ENCODE measurements at regions not wholly inside any gene's neighbourhood (a gene's known extent, or its start where the extent isn't known, plus 50 kb on each side); places are given as distances from the start of the nearest gene placed in this dataset.

DNA sequence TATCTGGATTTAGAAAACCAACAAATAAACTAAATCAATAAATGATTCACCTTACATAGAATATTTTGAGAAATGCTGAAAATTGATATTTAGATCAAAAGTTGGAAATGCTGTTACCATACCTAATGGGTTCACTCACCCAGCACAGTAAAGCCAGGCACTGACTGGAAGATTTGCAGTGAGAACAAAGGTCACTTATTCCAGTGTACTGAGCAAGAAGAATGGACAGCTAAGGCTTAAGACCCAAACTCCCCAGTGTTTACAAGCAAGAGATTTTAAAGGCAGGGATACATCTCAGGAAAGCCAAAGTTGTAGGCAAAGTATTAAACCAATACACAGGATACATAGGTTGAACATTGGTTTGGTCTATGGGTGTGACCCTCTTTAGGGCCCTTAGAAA lies 523.9 kb upstream of the PCDH9 start:
- TF ChIP-seq, protein P1, sequence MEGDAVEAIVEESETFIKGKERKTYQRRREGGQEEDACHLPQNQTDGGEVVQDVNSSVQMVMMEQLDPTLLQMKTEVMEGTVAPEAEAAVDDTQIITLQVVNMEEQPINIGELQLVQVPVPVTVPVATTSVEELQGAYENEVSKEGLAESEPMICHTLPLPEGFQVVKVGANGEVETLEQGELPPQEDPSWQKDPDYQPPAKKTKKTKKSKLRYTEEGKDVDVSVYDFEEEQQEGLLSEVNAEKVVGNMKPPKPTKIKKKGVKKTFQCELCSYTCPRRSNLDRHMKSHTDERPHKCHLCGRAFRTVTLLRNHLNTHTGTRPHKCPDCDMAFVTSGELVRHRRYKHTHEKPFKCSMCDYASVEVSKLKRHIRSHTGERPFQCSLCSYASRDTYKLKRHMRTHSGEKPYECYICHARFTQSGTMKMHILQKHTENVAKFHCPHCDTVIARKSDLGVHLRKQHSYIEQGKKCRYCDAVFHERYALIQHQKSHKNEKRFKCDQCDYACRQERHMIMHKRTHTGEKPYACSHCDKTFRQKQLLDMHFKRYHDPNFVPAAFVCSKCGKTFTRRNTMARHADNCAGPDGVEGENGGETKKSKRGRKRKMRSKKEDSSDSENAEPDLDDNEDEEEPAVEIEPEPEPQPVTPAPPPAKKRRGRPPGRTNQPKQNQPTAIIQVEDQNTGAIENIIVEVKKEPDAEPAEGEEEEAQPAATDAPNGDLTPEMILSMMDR (IDR thresholded peaks at IDR 0.05; ENCODE audit: insufficient read depth, low read length) = no peak
- TF ChIP-seq SPI1 (IDR thresholded peaks at IDR 0.05; ENCODE audit: borderline replicate concordance, low read depth) (no peak), GABPA (IDR thresholded peaks at IDR 0.05; ENCODE audit: low read depth) (no peak)
- TF ChIP-seq, protein P2, sequence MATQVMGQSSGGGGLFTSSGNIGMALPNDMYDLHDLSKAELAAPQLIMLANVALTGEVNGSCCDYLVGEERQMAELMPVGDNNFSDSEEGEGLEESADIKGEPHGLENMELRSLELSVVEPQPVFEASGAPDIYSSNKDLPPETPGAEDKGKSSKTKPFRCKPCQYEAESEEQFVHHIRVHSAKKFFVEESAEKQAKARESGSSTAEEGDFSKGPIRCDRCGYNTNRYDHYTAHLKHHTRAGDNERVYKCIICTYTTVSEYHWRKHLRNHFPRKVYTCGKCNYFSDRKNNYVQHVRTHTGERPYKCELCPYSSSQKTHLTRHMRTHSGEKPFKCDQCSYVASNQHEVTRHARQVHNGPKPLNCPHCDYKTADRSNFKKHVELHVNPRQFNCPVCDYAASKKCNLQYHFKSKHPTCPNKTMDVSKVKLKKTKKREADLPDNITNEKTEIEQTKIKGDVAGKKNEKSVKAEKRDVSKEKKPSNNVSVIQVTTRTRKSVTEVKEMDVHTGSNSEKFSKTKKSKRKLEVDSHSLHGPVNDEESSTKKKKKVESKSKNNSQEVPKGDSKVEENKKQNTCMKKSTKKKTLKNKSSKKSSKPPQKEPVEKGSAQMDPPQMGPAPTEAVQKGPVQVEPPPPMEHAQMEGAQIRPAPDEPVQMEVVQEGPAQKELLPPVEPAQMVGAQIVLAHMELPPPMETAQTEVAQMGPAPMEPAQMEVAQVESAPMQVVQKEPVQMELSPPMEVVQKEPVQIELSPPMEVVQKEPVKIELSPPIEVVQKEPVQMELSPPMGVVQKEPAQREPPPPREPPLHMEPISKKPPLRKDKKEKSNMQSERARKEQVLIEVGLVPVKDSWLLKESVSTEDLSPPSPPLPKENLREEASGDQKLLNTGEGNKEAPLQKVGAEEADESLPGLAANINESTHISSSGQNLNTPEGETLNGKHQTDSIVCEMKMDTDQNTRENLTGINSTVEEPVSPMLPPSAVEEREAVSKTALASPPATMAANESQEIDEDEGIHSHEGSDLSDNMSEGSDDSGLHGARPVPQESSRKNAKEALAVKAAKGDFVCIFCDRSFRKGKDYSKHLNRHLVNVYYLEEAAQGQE (IDR thresholded peaks at IDR 0.05; ENCODE audit: insufficient replicate concordance, low read depth) = no peak
- no peak for DNase-seq (ENCODE audit: low read depth in 1 of 2, low spot score in 1 of 2)
- no peak overlapping the region for H3K4me3 ChIP-seq (replicated peaks; ENCODE audit: insufficient read depth, low read length)
- H3K27me3 ChIP-seq (ENCODE audit: insufficient read depth, poor library complexity, severe bottlenecking) = no peaks in the 10 kb centered on the region
- no peak overlapping the region for H3K27ac ChIP-seq (replicated peaks)

DNA sequence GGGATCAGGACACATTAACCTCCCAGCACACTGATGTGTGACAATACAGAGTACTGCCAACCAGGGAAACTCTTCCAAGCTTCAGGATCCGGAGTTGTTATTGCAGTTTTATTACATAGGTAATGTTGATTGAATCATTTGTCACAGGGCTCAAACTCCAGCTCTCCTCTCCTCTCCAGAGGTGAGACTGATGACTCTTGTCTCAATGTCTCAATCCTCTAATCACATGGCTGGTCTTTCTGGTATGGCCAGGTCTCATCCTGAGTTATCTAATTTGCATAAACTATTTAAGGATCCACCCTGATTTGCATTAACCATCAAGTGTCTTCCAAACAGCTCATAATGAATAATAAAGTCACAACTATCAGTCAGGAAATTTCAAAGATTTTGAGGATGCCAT lies 522.6 kb upstream of the PCDH9 start:
- Histone ChIP-seq H3K27ac (replicated peaks) (no peak overlapping the region), H3K4me3 (replicated peaks; ENCODE audit: insufficient read depth, low read length) (no peak overlapping the region), H3K27me3 (ENCODE audit: insufficient read depth, poor library complexity, severe bottlenecking) (no peaks in the 10 kb centered on the region)
- TF ChIP-seq, protein P1 (IDR thresholded peaks at IDR 0.05; ENCODE audit: insufficient read depth, low read length) = no peak
- TF ChIP-seq GABPA (IDR thresholded peaks at IDR 0.05; ENCODE audit: low read depth) (no peak), SPI1 (IDR thresholded peaks at IDR 0.05; ENCODE audit: borderline replicate concordance, low read depth) (no peak), POLR2AphosphoS5 (IDR thresholded peaks at IDR 0.05; ENCODE audit: low read depth) (no peak)
- TF ChIP-seq, protein P2 (IDR thresholded peaks at IDR 0.05; ENCODE audit: insufficient replicate concordance, low read depth) = no peak
- DNase-seq (ENCODE audit: low read depth in 1 of 2, low spot score in 1 of 2) = no peak

DNA sequence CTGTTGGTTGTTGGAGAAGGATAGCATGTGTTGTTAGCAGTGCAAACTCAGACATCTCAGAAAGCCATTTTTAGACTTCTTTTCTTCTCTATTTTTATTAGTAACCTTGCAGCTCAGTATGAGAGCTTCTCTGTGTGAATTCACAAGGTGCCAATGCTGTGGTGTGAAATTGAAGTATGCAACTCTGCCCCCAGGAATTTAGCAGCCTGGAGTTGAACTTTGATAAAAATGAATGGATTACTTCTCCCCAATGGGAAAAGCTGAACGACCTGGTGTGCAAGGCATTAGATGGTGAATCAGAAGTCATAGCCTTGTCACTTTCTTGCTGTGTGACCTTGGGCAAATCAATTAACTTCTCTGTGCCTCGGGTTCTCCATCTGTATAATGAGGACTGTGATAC lies 512.3 kb upstream of the PCDH9 start:
- H3K27ac ChIP-seq (replicated peaks) = no peak overlapping the region
- H3K4me3 ChIP-seq (replicated peaks; ENCODE audit: insufficient read depth, low read length) = no peak overlapping the region
- no peak for DNase-seq (ENCODE audit: low read depth in 1 of 2, low spot score in 1 of 2)
- H3K27me3 ChIP-seq (ENCODE audit: insufficient read depth, poor library complexity, severe bottlenecking) = no peaks in the 10 kb centered on the region
- TF ChIP-seq SPI1 (IDR thresholded peaks at IDR 0.05; ENCODE audit: borderline replicate concordance, low read depth) = no peak
- TF ChIP-seq, protein P1 (IDR thresholded peaks at IDR 0.05; ENCODE audit: insufficient read depth, low read length) = no peak
- TF ChIP-seq, protein P2 (IDR thresholded peaks at IDR 0.05; ENCODE audit: insufficient replicate concordance, low read depth) = no peak
- no peak for TF ChIP-seq POLR2AphosphoS5 (IDR thresholded peaks at IDR 0.05; ENCODE audit: low read depth)
- no peak for TF ChIP-seq GABPA (IDR thresholded peaks at IDR 0.05; ENCODE audit: low read depth)

All from HL-60 (cell line).